Testis (tissue), 2 donors: ENCODE measurements at regions not wholly inside any gene's neighbourhood (a gene's known extent, or its start where the extent isn't known, plus 50 kb on each side); places are given as distances from the start of the nearest gene placed in this dataset.

Experiments used
- DNase-seq: peaks from one replicate; pipeline ENCODE4 v3.0.0-alpha.2; 2019
- H3K27ac ChIP-seq, 2 donors: fragments of 200-600 bp; sonication (generic); one replicate each; pipeline ENCODE4 v1.5.1; 2019
- H3K27me3 ChIP-seq: fragments of 200-600 bp; sonication (generic); one replicate; pipeline ENCODE4 v1.5.1; 2019
- H3K36me3 ChIP-seq: fragments of 200-600 bp; sonication (generic); one replicate; pipeline ENCODE4 v1.5.1; 2017; ENCODE audit warnings: low read depth; ENCODE audit errors: missing control alignments
- H3K4me1 ChIP-seq: fragments of 200-600 bp; sonication (generic); one replicate; pipeline ENCODE4 v1.5.1; 2019
- H3K4me3 ChIP-seq, 2 donors: fragments of 200-600 bp; sonication (generic); one replicate each; pipeline ENCODE4 v1.5.1; 2017 to 2019
- H3K9me3 ChIP-seq: fragments of 200-600 bp; sonication (generic); one replicate; pipeline ENCODE4 v1.5.1; 2017
- CTCF ChIP-seq, 3 experiments: fragments of 450-650 bp in 2 of 3; fragments of 200-600 bp in 1 of 3; sonication (generic) in 1 of 3; IDR thresholded peaks; one replicate each; pipeline ENCODE4 v1.5.1; 2016 to 2019; ENCODE audit warnings: antibody characterized with exemption in 3 of 3, mild to moderate bottlenecking in 2 of 3, moderate library complexity in 1 of 3
- POLR2A ChIP-seq: fragments of 450-650 bp; IDR thresholded peaks from one replicate; pipeline ENCODE4 v1.6.1; 2017; ENCODE audit warnings: antibody characterized with exemption, mild to moderate bottlenecking, moderate library complexity
- WGBS, 2 donors: methylation state at CpG; one replicate each; pipeline ENCODE4 v1.1.5; 2018; 5-methylcytosine and 5-hydroxymethylcytosine counted together
- intact Hi-C: fragments of 100-400 bp; cut with DNase I; formaldehyde crosslinking; loops from one replicate; pipeline ENCODE4 v1.15.1; 2023; ENCODE audit warnings: low total_unique reads

- Histone ChIP-seq H3K27ac (no peak overlapping the region), H3K36me3 (no peaks in the 10 kb centered on the region), H3K27me3 (no peaks in the 10 kb centered on the region), H3K4me3 (no peak overlapping the region), H3K9me3 (no peaks in the 10 kb centered on the region), H3K4me1 (no peaks in the 10 kb centered on the region)
- WGBS, 2 donors: 92 to 94% methylated on average over 13 of the region's 13 CpGs
- no peak for DNase-seq
- intact Hi-C loops: no loop called here
- TF ChIP-seq CTCF (IDR thresholded peaks at IDR 0.05) (no peak), POLR2A (no peak)
These were observed 830.8 kb downstream of the TBC1D22A start for GRCh38 chr22:47593291-47593690.

- 88 to 95% methylated on average over 3 to 9 of the region's 9 CpGs for WGBS, 2 donors
- DNase-seq: no peak
- Histone ChIP-seq H3K4me3 (no peak overlapping the region), H3K9me3 (no peaks in the 10 kb centered on the region), H3K4me1 (no peaks in the 10 kb centered on the region), H3K27ac (no peak overlapping the region), H3K36me3 (no peaks in the 10 kb centered on the region), H3K27me3 (no peaks in the 10 kb centered on the region)
- TF ChIP-seq POLR2A (no peak), CTCF (IDR thresholded peaks at IDR 0.05) (no peak)
- intact Hi-C loops: no loop called here
These were observed 830.3 kb downstream of the TBC1D22A start for GRCh38 chr22:47592791-47593190.

GRCh38 chr22:47591709-47592108 lies 829.3 kb downstream of the TBC1D22A start:
- no peak overlapping the region for H3K4me3 ChIP-seq
- H3K4me1 ChIP-seq: no peaks in the 10 kb centered on the region
- H3K9me3 ChIP-seq: no peaks in the 10 kb centered on the region
- intact Hi-C loops: no loop called here
- 87 to 89% methylated on average over 16 of the region's 16 CpGs for WGBS, 2 donors
- no peaks in the 10 kb centered on the region for H3K27me3 ChIP-seq
- no peak for TF ChIP-seq CTCF (IDR thresholded peaks at IDR 0.05)
- no peak for TF ChIP-seq POLR2A
- DNase-seq: no peak
- H3K27ac ChIP-seq: no peak overlapping the region
- no peaks in the 10 kb centered on the region for H3K36me3 ChIP-seq

GRCh38 chr22:47591016-47591415 lies 828.6 kb downstream of the TBC1D22A start:
- H3K27ac ChIP-seq: no peak overlapping the region

More at GRCh38 chr22:47591016-47591415, 828.6 kb downstream of the TBC1D22A start:
- intact Hi-C loops: no loop called here
- Histone ChIP-seq H3K9me3 (no peaks in the 10 kb centered on the region), H3K27me3 (no peaks in the 10 kb centered on the region), H3K36me3 (no peaks in the 10 kb centered on the region), H3K4me1 (no peaks in the 10 kb centered on the region), H3K4me3 (no peak overlapping the region)
- TF ChIP-seq POLR2A (no peak), CTCF (IDR thresholded peaks at IDR 0.05) (no peak)
- no peak for DNase-seq
- 90 to 91% methylated on average over 7 of the region's 7 CpGs for WGBS, 2 donors
